Activated CD4-positive, alpha-beta memory T cell treated with anti-CD3 and anti-CD28 coated beads for 36 hours (primary cell): ENCODE measurements at regions not wholly inside any gene's neighbourhood (a gene's known extent, or its start where the extent isn't known, plus 50 kb on each side); places are given as distances from the start of the nearest gene placed in this dataset.

Source experiments
- CTCF ChIA-PET: fragments of 350-600 bp; sonication (Branson Sonifier 250); formaldehyde crosslinking; loops from one replicate; lab custom pipeline; 2021; ENCODE audit warnings: antibody characterized with exemption, inconsistent platforms; lab: Charles Lee
- POLR2A ChIA-PET: fragments of 350-600 bp; sonication (Branson Sonifier 250); formaldehyde crosslinking; loops from one replicate; lab custom pipeline; 2021; ENCODE audit warnings: antibody characterized with exemption; lab: Charles Lee
- DNase-seq: peaks from one replicate; pipeline ENCODE4 v3.0.0-alpha.2; 2020
- H3K27ac Mint-ChIP-seq: one replicate; pipeline ENCODE4 v1.8.0; 2021; ENCODE audit warnings: mixed read lengths
- H3K27me3 Mint-ChIP-seq: one replicate; pipeline ENCODE4 v1.8.0; 2021; ENCODE audit warnings: mixed read lengths
- H3K36me3 Mint-ChIP-seq: one replicate; pipeline ENCODE4 v1.8.0; 2021; ENCODE audit warnings: mixed read lengths
- H3K4me1 Mint-ChIP-seq: one replicate; pipeline ENCODE4 v1.8.0; 2021; ENCODE audit warnings: low read depth, mixed read lengths
- H3K4me3 Mint-ChIP-seq: one replicate; pipeline ENCODE4 v1.8.0; 2021; ENCODE audit warnings: mild to moderate bottlenecking, mixed read lengths
- H3K9me3 Mint-ChIP-seq: one replicate; pipeline ENCODE4 v1.8.0; 2021; ENCODE audit warnings: mixed read lengths
- intact Hi-C: fragments of 100-400 bp; cut with micrococcal nuclease; formaldehyde crosslinking; loops from one replicate; pipeline ENCODE4 v1.15.1; 2023

DNA sequence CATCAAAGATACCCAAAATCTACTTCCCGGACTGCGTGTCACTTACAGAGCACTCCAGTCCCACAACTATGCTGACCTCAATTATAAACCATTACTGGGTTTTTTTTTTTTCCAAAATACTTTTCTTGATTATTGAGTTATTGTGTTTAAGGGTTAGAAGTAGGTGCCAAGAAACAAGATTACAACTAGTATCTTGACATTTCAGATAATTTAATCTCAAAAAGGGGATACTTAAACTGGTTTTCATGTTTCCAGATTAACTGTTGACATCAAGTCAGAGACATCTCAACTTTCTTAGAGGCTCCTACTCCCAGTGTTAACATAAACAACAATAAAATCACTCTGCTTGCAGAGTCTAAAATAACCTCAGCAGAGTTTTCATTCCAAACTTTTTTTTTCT lies 131.2 kb upstream of the ARID2 start:
- Mint-ChIP-seq H3K36me3 (no peaks in the 10 kb centered on the region), H3K27me3 (peaks cover 1% of the 10 kb centered on the region), H3K4me1 (no peaks in the 10 kb centered on the region), H3K9me3 (no peaks in the 10 kb centered on the region), H3K27ac (no peak overlapping the region), H3K4me3 (no peak overlapping the region)
- ChIA-PET POLR2A (no interaction called here), CTCF (no interaction called here)
- DNase-seq: no peak
- intact Hi-C loops: no loop called here

DNA sequence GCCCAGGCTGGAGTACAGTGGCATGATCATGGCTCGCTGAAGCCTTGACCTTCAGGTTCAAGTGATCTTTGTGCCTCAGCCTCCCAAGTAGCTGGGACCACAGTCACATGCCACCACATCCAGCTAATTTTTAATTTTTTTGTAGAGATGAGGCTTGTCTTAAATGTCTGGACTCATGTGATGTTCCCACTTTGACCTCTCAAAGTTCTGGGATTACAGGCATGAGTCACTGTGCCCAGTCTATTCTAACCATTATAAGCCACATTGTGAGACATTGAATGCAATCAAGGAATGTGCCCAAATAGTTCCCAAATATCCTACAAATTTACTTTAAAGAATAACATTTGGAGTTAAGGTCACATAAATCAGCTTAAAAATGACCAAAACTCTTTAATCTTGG lies 130.7 kb upstream of the ARID2 start:
- ChIA-PET CTCF (no interaction called here), POLR2A (no interaction called here)
- Mint-ChIP-seq H3K27ac (no peak overlapping the region), H3K4me1 (no peaks in the 10 kb centered on the region), H3K4me3 (no peak overlapping the region), H3K36me3 (no peaks in the 10 kb centered on the region), H3K9me3 (no peaks in the 10 kb centered on the region), H3K27me3 (peaks cover 1% of the 10 kb centered on the region)
- intact Hi-C loops: no loop called here
- no peak for DNase-seq

DNA sequence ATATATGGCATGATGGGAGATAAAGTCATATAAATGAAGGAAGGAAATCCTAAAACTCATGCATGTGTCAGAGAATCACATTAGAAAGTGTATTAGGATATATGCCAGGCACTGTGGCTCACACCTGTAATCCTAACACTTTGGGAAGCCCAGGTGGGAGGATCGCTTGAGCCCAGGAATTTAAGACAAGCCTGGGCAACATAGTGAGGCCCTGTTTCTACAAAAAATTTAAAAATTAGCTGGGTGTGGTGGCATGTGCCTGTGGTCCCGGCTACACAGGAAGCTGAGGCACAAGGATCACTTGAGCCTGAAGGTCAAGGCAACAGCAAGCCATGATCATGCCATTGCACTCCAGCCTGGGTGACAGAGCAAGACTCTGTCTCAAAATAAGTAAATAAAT lies 130.3 kb upstream of the ARID2 start:
- Mint-ChIP-seq H3K4me3 (no peak overlapping the region), H3K27me3 (peaks cover 1% of the 10 kb centered on the region), H3K27ac (no peak overlapping the region), H3K4me1 (no peaks in the 10 kb centered on the region), H3K9me3 (no peaks in the 10 kb centered on the region), H3K36me3 (no peaks in the 10 kb centered on the region)
- no peak for DNase-seq
- POLR2A ChIA-PET: no interaction called here
- CTCF ChIA-PET: no interaction called here
- intact Hi-C loops: no loop called here

GRCh38 chr12:45601390-45601789 lies 128.1 kb upstream of the ARID2 start:
- peaks cover 12% of the 10 kb centered on the region for H3K9me3 Mint-ChIP-seq
- no peak overlapping the region for H3K4me3 Mint-ChIP-seq
- H3K36me3 Mint-ChIP-seq: peaks cover 4% of the 10 kb centered on the region
- POLR2A ChIA-PET: no interaction called here
- CTCF ChIA-PET: no interaction called here
- peaks cover 1% of the 10 kb centered on the region for H3K27me3 Mint-ChIP-seq
- no peak for DNase-seq
- intact Hi-C loops: no loop called here
- H3K27ac Mint-ChIP-seq: no peak overlapping the region
- no peaks in the 10 kb centered on the region for H3K4me1 Mint-ChIP-seq

- no peak overlapping the region for H3K27ac Mint-ChIP-seq
- no peak for DNase-seq
- no peak overlapping the region for H3K4me3 Mint-ChIP-seq
- peaks cover 12% of the 10 kb centered on the region for H3K9me3 Mint-ChIP-seq
- intact Hi-C loops: no loop called here
- peaks cover 1% of the 10 kb centered on the region for H3K27me3 Mint-ChIP-seq
- POLR2A ChIA-PET: no interaction called here
- H3K36me3 Mint-ChIP-seq: peaks cover 4% of the 10 kb centered on the region
- H3K4me1 Mint-ChIP-seq: no peaks in the 10 kb centered on the region
- CTCF ChIA-PET: no interaction called here
Observed at GRCh38 chr12:45601888-45602287, 127.6 kb upstream of the ARID2 start.

GRCh38 chr12:45605624-45606023 lies 123.9 kb upstream of the ARID2 start:
- no peak for DNase-seq
- Mint-ChIP-seq H3K36me3 (peaks cover 4% of the 10 kb centered on the region), H3K4me3 (no peak overlapping the region), H3K27me3 (no peaks in the 10 kb centered on the region), H3K27ac (no peak overlapping the region), H3K9me3 (peaks cover 12% of the 10 kb centered on the region), H3K4me1 (no peaks in the 10 kb centered on the region)
- intact Hi-C loops: no loop called here
- CTCF ChIA-PET: interaction anchor here (1.3 kb wide), 1 partner anchor 61 kb away, joined by 3 read pairs; no protein-coding TSS in a partner anchor
- POLR2A ChIA-PET: no interaction called here

- no peaks in the 10 kb centered on the region for H3K27me3 Mint-ChIP-seq
- no peaks in the 10 kb centered on the region for H3K36me3 Mint-ChIP-seq
- no peak overlapping the region for H3K27ac Mint-ChIP-seq
- no peak for DNase-seq
- H3K4me1 Mint-ChIP-seq: peaks cover 7% of the 10 kb centered on the region
- intact Hi-C loops: no loop called here
- ChIA-PET POLR2A (no interaction called here), CTCF (no interaction called here)
- no peak overlapping the region for H3K4me3 Mint-ChIP-seq
- H3K9me3 Mint-ChIP-seq: no peaks in the 10 kb centered on the region
Observed at GRCh38 chr12:45611061-45611460, 118.4 kb upstream of the ARID2 start.

DNA sequence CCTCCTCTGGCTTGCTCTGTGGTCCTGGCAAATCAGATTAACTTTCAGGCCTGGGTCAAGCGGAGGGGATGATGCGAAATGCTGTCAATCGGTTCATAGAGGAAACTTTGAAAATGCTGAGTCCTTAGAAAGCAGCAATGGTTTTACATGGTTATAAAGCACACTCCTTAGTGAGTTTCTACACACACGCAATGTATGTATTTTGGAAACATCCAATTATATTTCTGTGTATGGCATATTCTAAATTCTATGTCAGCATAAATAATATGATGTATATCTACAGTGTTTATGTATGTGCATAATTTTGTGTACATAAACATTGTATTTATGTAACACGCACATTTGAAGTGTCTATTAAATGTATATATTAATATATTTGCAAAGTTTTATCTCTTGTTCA lies 118.0 kb upstream of the ARID2 start:
- Mint-ChIP-seq H3K27ac (no peak overlapping the region), H3K27me3 (no peaks in the 10 kb centered on the region), H3K9me3 (no peaks in the 10 kb centered on the region), H3K4me3 (no peak overlapping the region), H3K36me3 (no peaks in the 10 kb centered on the region), H3K4me1 (peaks cover 7% of the 10 kb centered on the region)
- intact Hi-C loops: no loop called here
- ChIA-PET POLR2A (no interaction called here), CTCF (interaction anchor here (1.5 kb wide), 1 partner anchor 68 kb away, joined by 5 read pairs; no protein-coding TSS in a partner anchor)
- DNase-seq: no peak

GRCh38 chr12:45612044-45612794 lies 117.3 kb upstream of the ARID2 start:
- Mint-ChIP-seq H3K4me3 (no peak overlapping the region), H3K9me3 (no peaks in the 10 kb centered on the region), H3K36me3 (no peaks in the 10 kb centered on the region), H3K4me1 (peaks cover 7% of the 10 kb centered on the region), H3K27ac (no peak overlapping the region), H3K27me3 (no peaks in the 10 kb centered on the region)
- intact Hi-C loops: no loop called here
- ChIA-PET CTCF (interaction anchor here (1.5 kb wide), 1 partner anchor 68 kb away, joined by 5 read pairs; no protein-coding TSS in a partner anchor), POLR2A (no interaction called here)
- no peak for DNase-seq

DNA sequence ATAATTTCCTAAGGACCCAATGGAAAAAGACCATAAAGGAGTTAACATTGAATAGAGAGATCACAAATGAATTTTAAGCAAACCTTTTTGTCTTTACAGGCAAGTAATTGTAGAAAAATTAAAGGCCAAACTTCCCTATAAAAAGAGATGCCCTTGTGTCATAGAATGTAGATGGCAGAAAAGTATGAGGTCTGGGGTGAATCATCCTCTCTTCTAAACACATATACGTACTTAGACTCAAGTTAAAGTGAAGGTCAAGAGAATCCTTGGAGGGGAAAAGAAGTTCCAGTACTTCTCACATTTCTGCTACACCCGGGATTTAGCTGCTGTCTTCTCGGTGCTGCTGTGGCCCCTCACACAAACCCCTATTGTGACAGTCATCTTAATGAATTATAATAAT lies 116.2 kb upstream of the ARID2 start:
- H3K36me3 Mint-ChIP-seq: no peaks in the 10 kb centered on the region
- no peaks in the 10 kb centered on the region for H3K9me3 Mint-ChIP-seq
- CTCF ChIA-PET: interaction anchor here (2.1 kb wide), 1 partner anchor 69 kb away, joined by 5 read pairs; no protein-coding TSS in a partner anchor
- DNase-seq: no peak
- H3K27me3 Mint-ChIP-seq: no peaks in the 10 kb centered on the region
- no peak overlapping the region for H3K4me3 Mint-ChIP-seq
- H3K4me1 Mint-ChIP-seq: peaks cover 7% of the 10 kb centered on the region
- H3K27ac Mint-ChIP-seq: no peak overlapping the region
- POLR2A ChIA-PET: no interaction called here
- intact Hi-C loops: no loop called here

DNA sequence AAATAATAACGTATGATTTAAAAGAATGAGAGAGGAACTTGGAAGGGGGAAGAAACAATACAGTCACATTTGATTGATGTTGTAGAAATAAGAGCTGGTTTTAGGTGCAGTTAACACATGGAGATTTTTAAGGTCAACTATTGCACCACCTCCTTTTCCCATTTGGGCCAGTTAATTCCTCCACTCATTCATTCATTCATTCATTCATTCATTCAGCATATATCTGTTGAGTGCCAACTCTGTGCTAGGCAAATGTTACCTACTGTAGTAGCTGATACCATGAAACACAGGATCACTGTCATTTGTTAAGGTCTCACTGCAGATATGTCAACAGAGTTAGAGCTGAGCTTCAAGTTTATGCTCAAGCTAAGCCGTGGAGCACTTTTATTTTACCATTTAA lies 115.7 kb upstream of the ARID2 start:
- H3K36me3 Mint-ChIP-seq: no peaks in the 10 kb centered on the region
- H3K27ac Mint-ChIP-seq: no peak overlapping the region
- intact Hi-C loops: no loop called here
- ChIA-PET CTCF (interaction anchor here (2.1 kb wide), 1 partner anchor 70 kb away, joined by 5 read pairs; no protein-coding TSS in a partner anchor), POLR2A (no interaction called here)
- no peaks in the 10 kb centered on the region for H3K9me3 Mint-ChIP-seq
- H3K27me3 Mint-ChIP-seq: no peaks in the 10 kb centered on the region
- DNase-seq: no peak
- no peak overlapping the region for H3K4me3 Mint-ChIP-seq
- H3K4me1 Mint-ChIP-seq: peaks cover 7% of the 10 kb centered on the region

- intact Hi-C loops: no loop called here
- peaks cover 2% of the 10 kb centered on the region for H3K27me3 Mint-ChIP-seq
- no peak overlapping the region for H3K4me3 Mint-ChIP-seq
- CTCF ChIA-PET: interaction anchor here (2.1 kb wide), 1 partner anchor 71 kb away, joined by 5 read pairs; no protein-coding TSS in a partner anchor
- H3K36me3 Mint-ChIP-seq: no peaks in the 10 kb centered on the region
- POLR2A ChIA-PET: no interaction called here
- H3K27ac Mint-ChIP-seq: no peak overlapping the region
- no peaks in the 10 kb centered on the region for H3K9me3 Mint-ChIP-seq
- no peak for DNase-seq
- peaks cover 7% of the 10 kb centered on the region for H3K4me1 Mint-ChIP-seq
Observed at GRCh38 chr12:45615268-45615667, 114.2 kb upstream of the ARID2 start.

- DNase-seq: no peak
- no peaks in the 10 kb centered on the region for H3K4me1 Mint-ChIP-seq
- CTCF ChIA-PET: no interaction called here
- no peaks in the 10 kb centered on the region for H3K9me3 Mint-ChIP-seq
- POLR2A ChIA-PET: no interaction called here
- H3K27ac Mint-ChIP-seq: no peak overlapping the region
- no peak overlapping the region for H3K4me3 Mint-ChIP-seq
- intact Hi-C loops: no loop called here
- H3K36me3 Mint-ChIP-seq: no peaks in the 10 kb centered on the region
- peaks cover 8% of the 10 kb centered on the region for H3K27me3 Mint-ChIP-seq
Observed at GRCh38 chr12:45619736-45620135, 109.8 kb upstream of the ARID2 start.
